ENCODE measurements at regions not wholly inside any gene's neighbourhood (a gene's known extent, or its start where the extent isn't known, plus 50 kb on each side); places are given as distances from the start of the nearest gene placed in this dataset.
"Not testable (repeated sequence)": the region's sequence is repeated elsewhere in the genome, so short reads cannot be mapped to it uniquely, and the experiment has no call there.

- TF ChIP-seq CTCF (IDR thresholded peaks at IDR 0.05), result no peak
- no peak for DNase-seq (ENCODE audit: low spot score)
- no peak overlapping the region for H3K27ac ChIP-seq
Measured at GRCh38 chrX:45472968-45473367, 272.3 kb upstream of the DIPK2B start.

GRCh38 chrX:45467537-45467936 lies 266.9 kb upstream of the DIPK2B start:
- not testable (repeated sequence) for H3K27ac ChIP-seq; DNase-seq (ENCODE audit: low spot score); H3K4me3 ChIP-seq

More at GRCh38 chrX:45472968-45473367, 272.3 kb upstream of the DIPK2B start:
- H3K4me3 ChIP-seq, result no peak overlapping the region

GRCh38 chrX:45455732-45456131 lies 255.1 kb upstream of the DIPK2B start:
- not testable (repeated sequence) for DNase-seq (ENCODE audit: low spot score)

GRCh38 chrX:45454290-45454689 lies 253.6 kb upstream of the DIPK2B start:
- no peak for TF ChIP-seq CTCF (IDR thresholded peaks at IDR 0.05)
- Histone ChIP-seq H3K27ac (no peak overlapping the region), H3K4me3 (no peak overlapping the region)
- no peak for DNase-seq (ENCODE audit: low spot score)

More at GRCh38 chrX:45455732-45456131, 255.1 kb upstream of the DIPK2B start:
- H3K4me3 ChIP-seq, H3K27ac ChIP-seq: not testable (repeated sequence)

GRCh38 chrX:45449982-45450381 lies 249.3 kb upstream of the DIPK2B start:
- H3K4me3 ChIP-seq, result no peak overlapping the region
- no peak overlapping the region for H3K27ac ChIP-seq
- TF ChIP-seq CTCF (IDR thresholded peaks at IDR 0.05), result no peak
- no peak for DNase-seq (ENCODE audit: low spot score)

- Histone ChIP-seq H3K4me3 (no peak overlapping the region), H3K27ac (no peak overlapping the region)
- no peak for DNase-seq (ENCODE audit: low spot score)
- TF ChIP-seq CTCF (IDR thresholded peaks at IDR 0.05), result no peak
Measured at GRCh38 chrX:45447995-45448394, 247.3 kb upstream of the DIPK2B start.

GRCh38 chrX:45447331-45447730 lies 246.7 kb upstream of the DIPK2B start:
- Histone ChIP-seq H3K4me3 (no peak overlapping the region), H3K27ac (no peak overlapping the region)
- no peak for TF ChIP-seq CTCF (IDR thresholded peaks at IDR 0.05)
- DNase-seq (ENCODE audit: low spot score), result no peak

- H3K4me3 ChIP-seq, result no peak overlapping the region
- no peak for TF ChIP-seq CTCF (IDR thresholded peaks at IDR 0.05)
- no peak for DNase-seq (ENCODE audit: low spot score)
- H3K27ac ChIP-seq, result no peak overlapping the region
Measured at GRCh38 chrX:45445745-45446412, 245.2 kb upstream of the DIPK2B start.

All from coronary artery (tissue), 2 donors.